ENCODE measurements at regions not wholly inside any gene's neighbourhood (a gene's known extent, or its start where the extent isn't known, plus 50 kb on each side); places are given as distances from the start of the nearest gene placed in this dataset.

GRCh38 chr9:4435197-4435596 is 55.1 kb upstream of the SLC1A1 start:
- no peak for DNase-seq (ENCODE audit: extremely low read depth, low read depth, low spot score)

- DNase-seq (ENCODE audit: extremely low read depth, low read depth, low spot score), result no peak
Observed at GRCh38 chr9:4433379-4433778, 56.9 kb upstream of the SLC1A1 start.

GRCh38 chr9:4430432-4431261 is 59.6 kb upstream of the SLC1A1 start:
- DNase-seq (ENCODE audit: extremely low read depth, low read depth, low spot score), result peak; percentile 63

DNA sequence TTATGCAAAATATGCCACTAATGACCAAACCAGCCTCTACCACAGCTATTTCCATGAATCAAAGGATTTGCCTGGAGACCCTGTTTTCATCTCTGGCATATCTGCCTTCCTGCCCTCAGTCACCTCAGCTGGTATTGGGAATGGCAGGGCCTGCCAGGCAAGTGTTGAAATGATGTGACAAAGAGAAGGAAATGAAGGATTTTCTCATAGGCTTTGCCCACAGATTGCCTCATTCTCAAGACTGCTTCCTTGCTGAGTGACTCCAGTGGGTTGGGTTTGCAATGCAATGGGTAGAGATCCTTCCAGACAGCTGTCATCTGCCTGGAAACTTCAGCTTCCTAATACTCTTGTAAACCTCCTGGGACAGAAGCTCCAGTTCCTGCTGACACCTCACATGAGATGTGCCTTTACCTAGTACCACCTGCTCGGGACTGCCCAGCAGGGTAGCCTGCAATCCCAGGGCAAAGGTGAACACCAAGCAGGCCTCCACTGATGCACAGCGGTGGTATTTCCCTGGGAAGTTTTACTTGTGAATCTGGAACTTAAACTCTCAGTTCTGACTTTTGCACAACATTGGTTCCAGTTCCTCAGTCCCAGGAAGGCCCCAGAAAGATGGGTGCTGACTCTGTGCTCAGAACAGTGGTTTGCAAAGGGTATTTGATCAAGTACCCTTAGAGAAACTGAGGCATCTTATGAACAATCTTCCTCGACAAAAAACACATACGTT is 64.8 kb upstream of the SLC1A1 start:
- DNase-seq (ENCODE audit: extremely low read depth, low read depth, low spot score), result no peak

- DNase-seq (ENCODE audit: extremely low read depth, low read depth, low spot score), result no peak
Observed at GRCh38 chr9:4424891-4425290, 65.4 kb upstream of the SLC1A1 start.

GRCh38 chr9:4424038-4424437 is 66.2 kb upstream of the SLC1A1 start:
- no peak for DNase-seq (ENCODE audit: extremely low read depth, low read depth, low spot score)

- no peak for DNase-seq (ENCODE audit: extremely low read depth, low read depth, low spot score)
Observed at GRCh38 chr9:4423207-4423610, 67.1 kb upstream of the SLC1A1 start.

DNA sequence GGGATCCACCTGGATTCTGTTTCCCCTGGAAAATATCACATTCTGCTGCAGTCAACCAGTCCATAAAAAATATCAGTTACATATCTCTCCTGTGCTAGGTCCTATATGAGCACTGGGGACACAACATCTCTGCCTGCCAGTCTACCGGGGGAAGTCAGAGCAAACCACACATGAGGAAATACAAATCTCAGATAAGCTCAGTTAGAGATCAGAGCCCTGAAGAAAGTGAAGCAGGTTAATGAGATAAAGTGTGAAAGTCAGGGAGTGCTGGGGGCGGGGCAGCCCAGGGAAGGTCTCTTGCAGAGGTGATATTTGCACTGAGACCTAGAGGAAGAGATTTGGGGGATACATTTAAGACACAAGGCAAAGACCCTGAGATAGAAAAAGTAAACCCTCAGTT is 67.8 kb upstream of the SLC1A1 start:
- DNase-seq (ENCODE audit: extremely low read depth, low read depth, low spot score), result no peak

GRCh38 chr9:4421847-4422246 is 68.4 kb upstream of the SLC1A1 start:
- DNase-seq (ENCODE audit: extremely low read depth, low read depth, low spot score), result no peak

DNA sequence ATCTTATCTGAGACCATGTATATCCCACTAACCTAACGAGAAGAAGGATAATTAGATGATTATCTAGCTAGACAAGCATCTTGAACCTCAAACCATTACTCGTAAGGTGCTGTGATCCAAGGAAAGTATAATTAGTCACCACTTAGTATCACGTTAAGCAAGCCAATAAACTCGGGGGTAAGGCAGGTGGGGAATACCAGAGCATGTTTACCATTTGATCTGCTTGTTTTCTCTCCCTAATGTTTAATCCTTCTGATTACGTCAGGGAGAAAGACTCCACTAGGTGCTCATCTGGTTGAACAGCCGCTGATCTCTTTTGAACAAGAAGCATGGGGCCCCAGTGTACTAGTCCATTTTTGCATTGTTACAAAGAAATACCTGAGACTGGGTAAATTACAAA is 69.9 kb upstream of the SLC1A1 start:
- no peak for DNase-seq (ENCODE audit: extremely low read depth, low read depth, low spot score)

- DNase-seq (ENCODE audit: extremely low read depth, low read depth, low spot score), result no peak
Observed at GRCh38 chr9:4417578-4418325, 72.5 kb upstream of the SLC1A1 start.

- no peak for DNase-seq (ENCODE audit: extremely low read depth, low read depth, low spot score)
Observed at GRCh38 chr9:4416467-4416866, 73.8 kb upstream of the SLC1A1 start.

- no peak for DNase-seq (ENCODE audit: extremely low read depth, low read depth, low spot score)
Observed at GRCh38 chr9:4415281-4415680, 75.0 kb upstream of the SLC1A1 start.

DNA sequence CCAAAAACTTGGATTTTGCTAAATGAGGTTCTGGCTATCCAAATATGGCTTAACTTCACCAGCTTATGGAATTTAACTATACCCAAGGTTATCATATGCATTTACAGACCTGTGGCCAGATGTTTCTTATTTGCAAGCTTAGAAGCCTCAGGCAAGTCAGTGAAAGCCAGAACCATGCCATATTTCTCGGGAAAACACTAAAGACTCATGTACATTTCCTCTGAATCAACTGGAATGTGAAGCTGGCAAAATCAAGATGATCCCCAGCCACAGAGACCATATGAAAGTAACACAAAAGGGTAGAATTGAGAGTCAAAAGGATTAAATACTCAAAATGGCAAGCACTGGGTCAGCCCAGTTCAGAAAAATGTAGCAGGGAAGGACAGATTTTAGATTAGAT is 76.4 kb upstream of the SLC1A1 start:
- DNase-seq (ENCODE audit: extremely low read depth, low read depth, low spot score), result no peak

DNA sequence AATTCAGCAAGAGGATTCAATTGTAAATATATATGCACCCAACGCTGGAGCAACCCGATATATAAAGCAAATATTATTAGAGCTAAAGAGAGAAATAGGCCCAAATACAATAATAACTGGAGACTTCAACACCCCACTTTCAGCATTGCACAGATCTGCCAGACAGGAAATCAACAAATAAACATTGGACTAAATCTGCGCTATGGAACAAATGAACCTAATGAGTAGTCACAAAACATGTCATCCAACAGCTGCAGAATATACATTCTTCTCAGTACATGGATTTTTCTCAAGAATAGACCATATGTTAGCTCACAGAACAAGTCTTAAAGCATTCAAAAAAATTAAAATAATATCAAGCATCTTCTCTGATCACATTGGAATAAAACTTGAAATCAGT is 86.1 kb upstream of the SLC1A1 start:
- no peak for DNase-seq (ENCODE audit: extremely low read depth, low read depth, low spot score)

- DNase-seq (ENCODE audit: extremely low read depth, low read depth, low spot score), result no peak
Observed at GRCh38 chr9:4402501-4402900, 87.8 kb upstream of the SLC1A1 start.

GRCh38 chr9:4400731-4401130 is 89.5 kb upstream of the SLC1A1 start:
- no peak for DNase-seq (ENCODE audit: extremely low read depth, low read depth, low spot score)

- no peak for DNase-seq (ENCODE audit: extremely low read depth, low read depth, low spot score)
Observed at GRCh38 chr9:4397917-4398316, 92.4 kb upstream of the SLC1A1 start.

- DNase-seq (ENCODE audit: extremely low read depth, low read depth, low spot score), result no peak
Observed at GRCh38 chr9:4393806-4394523, 94.1 kb upstream of the GLIS3 start.

- DNase-seq (ENCODE audit: extremely low read depth, low read depth, low spot score), result no peak
Observed at GRCh38 chr9:4389755-4390154, 89.9 kb upstream of the GLIS3 start.

DNA sequence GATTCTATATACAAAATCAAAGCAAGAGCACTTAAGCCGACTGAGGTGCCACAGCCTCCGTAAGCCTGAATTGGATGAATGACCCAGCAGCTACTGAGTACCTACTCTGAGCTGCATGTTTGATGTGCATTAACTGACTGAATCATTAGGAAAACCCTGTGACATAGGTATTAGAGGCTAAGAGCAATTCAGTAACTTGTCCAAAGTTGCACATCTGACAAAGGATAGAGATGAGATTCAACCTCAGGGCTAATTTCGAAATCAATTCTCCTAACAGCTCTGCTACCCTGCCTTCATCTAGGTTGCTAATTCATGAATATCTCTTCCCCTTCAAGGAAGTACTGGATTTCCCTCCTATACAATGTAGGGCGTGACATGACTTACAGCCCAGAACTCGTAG is 89.1 kb upstream of the GLIS3 start:
- DNase-seq (ENCODE audit: extremely low read depth, low read depth, low spot score), result no peak

Data from glomerular endothelial cell (primary cell).